ENCODE measurements at regions not wholly inside any gene's neighbourhood (a gene's known extent, or its start where the extent isn't known, plus 50 kb on each side); places are given as distances from the start of the nearest gene placed in this dataset.

GRCh38 chr13:109685203-109685602 is 101.2 kb downstream of the IRS2 start:
- in situ Hi-C loops (cut with MboI) (no loop called here), intact Hi-C loops (cut with micrococcal nuclease; ENCODE audit: unreplicated experiment) (no loop called here)
- FAIRE-seq (no peak), ATAC-seq (no peak), DNase-seq (ENCODE audit: low read depth, low spot score) (no peak)
- H3K27me3 ChIP-seq (replicated peaks in 1 of 2; ENCODE audit: control insufficient read depth in 2 of 2, insufficient read depth in 2 of 2, low read length in 1 of 2): no peaks in the 10 kb centered on the region
- no peak overlapping the region for H3K27ac ChIP-seq (ENCODE audit: control insufficient read depth, insufficient read depth)
- H3K4me1 ChIP-seq (ENCODE audit: control insufficient read depth, insufficient read depth, low read length): no peaks in the 10 kb centered on the region
- TF ChIP-seq KLF5 (IDR thresholded peaks at IDR 0.05; ENCODE audit: partially characterized antibody): no peak
- no peak for TF ChIP-seq RBBP5 (conservative IDR thresholded peaks at IDR 0.05)
- TF ChIP-seq MTA2 (IDR thresholded peaks at IDR 0.05; ENCODE audit: low read depth): no peak
- no peak for TF ChIP-seq ELK1 (IDR thresholded peaks at IDR 0.05; ENCODE audit: low read depth, low read length)
- TF ChIP-seq IRF5 (IDR thresholded peaks at IDR 0.05; ENCODE audit: borderline replicate concordance): no peak
- TF ChIP-seq MLLT1 (IDR thresholded peaks at IDR 0.05): no peak
- TF ChIP-seq E4F1 (IDR thresholded peaks at IDR 0.05; ENCODE audit: borderline replicate concordance, partially characterized antibody): no peak
- no peak for TF ChIP-seq E2F8 (IDR thresholded peaks at IDR 0.05; ENCODE audit: low read depth, partially characterized antibody)
- no peak for TF ChIP-seq TCF12 (IDR thresholded peaks at IDR 0.05; ENCODE audit: low read depth, low read length)
- no peak for TF ChIP-seq ZBTB40 (IDR thresholded peaks at IDR 0.05; ENCODE audit: borderline replicate concordance)
- TF ChIP-seq MXI1 (IDR thresholded peaks at IDR 0.05; ENCODE audit: low read depth, low read length): no peak
- BruUV-seq (replicated peaks): no TSS peak
- 25% methylated on average over 9 of the region's 9 CpGs for WGBS (ENCODE audit: insufficient coverage, insufficient replicate concordance, low lambda C conversion rate, missing lambda C conversion rate)
- ChIA-PET SMC1A (ENCODE audit: uncharacterized antibody, unreplicated experiment) (interaction anchor here (1.2 kb wide), 2 partner anchors 104 to 115 kb away, joined by 3 read pairs; no protein-coding TSS in a partner anchor), POLR2A (no interaction called here), RAD21 (ENCODE audit: unreplicated experiment) (no interaction called here), CTCF (no interaction called here)
- no peaks in the 10 kb centered on the region for H3K9me3 ChIP-seq (replicated peaks; ENCODE audit: control insufficient read depth, insufficient read depth, low read length)
- H3K36me3 ChIP-seq (ENCODE audit: control insufficient read depth in 2 of 2, insufficient read depth in 2 of 2, low read length in 1 of 2): no peaks in the 10 kb centered on the region
- no peak overlapping the region for H2AFZ ChIP-seq (ENCODE audit: control insufficient read depth, low read depth, low read length)
- no peaks in the 10 kb centered on the region for H4K20me1 ChIP-seq (ENCODE audit: control insufficient read depth, insufficient read depth)
- no peak overlapping the region for H3K4me2 ChIP-seq (ENCODE audit: control insufficient read depth, insufficient read depth)
- H3K79me2 ChIP-seq (ENCODE audit: control insufficient read depth, insufficient read depth, low read length): no peaks in the 10 kb centered on the region
- no peak overlapping the region for H3K4me3 ChIP-seq
- no peak overlapping the region for H3K9ac ChIP-seq (ENCODE audit: control insufficient read depth, insufficient read depth, low read length)

Measured in GM12878 (cell line).